Natural killer cell (primary cell): ENCODE measurements at regions not wholly inside any gene's neighbourhood (a gene's known extent, or its start where the extent isn't known, plus 50 kb on each side); places are given as distances from the start of the nearest gene placed in this dataset.

Experiments used
- ATAC-seq, 3 donors: fragments of 150-1000 bp in 2 of 3; fragments of 200-7000 bp in 1 of 3; cut with Tn5 transposase; 1 replicate in 1 of 3; 2 replicates in 2 of 3; pipeline ENCODE4 v1.10.0; 2021; ENCODE audit warnings: mild to moderate bottlenecking in 2 of 3, moderate library complexity in 2 of 3
- DNase-seq, 2 donors: peaks; one replicate each; pipeline versions ENCODE4 v3.0.0 to v3.0.0-alpha.2; 2013 to 2021; ENCODE audit warnings: mixed read lengths in 1 of 2
- H3K27ac ChIP-seq: one replicate; pipeline ENCODE4 v1.5.1; 2013; ENCODE audit warnings: mild to moderate bottlenecking, low read length
- H3K27me3 ChIP-seq: one replicate; pipeline ENCODE4 v1.6.1; 2013; ENCODE audit warnings: low read length; ENCODE audit not compliant: control insufficient read depth, insufficient read depth
- H3K36me3 ChIP-seq: one replicate; pipeline ENCODE4 v1.6.1; 2013; ENCODE audit warnings: low read length; ENCODE audit not compliant: control insufficient read depth, insufficient read depth
- H3K4me1 ChIP-seq: one replicate; pipeline ENCODE4 v1.6.1; 2013; ENCODE audit warnings: low read length; ENCODE audit not compliant: control insufficient read depth, insufficient read depth
- H3K4me3 ChIP-seq: one replicate; pipeline ENCODE4 v1.5.1; 2013; ENCODE audit warnings: low read length
- H3K9me3 ChIP-seq: one replicate; pipeline ENCODE4 v1.6.1; 2013; ENCODE audit warnings: low read length; ENCODE audit not compliant: control insufficient read depth, insufficient read depth
- H3K27ac Mint-ChIP-seq, 2 donors: one replicate each; pipeline ENCODE4 v1.8.0; 2022; ENCODE audit warnings: mild to moderate bottlenecking in 2 of 2, mixed read lengths in 2 of 2, moderate library complexity in 1 of 2
- H3K27me3 Mint-ChIP-seq, 2 donors: one replicate each; pipeline ENCODE4 v1.8.0; 2022; ENCODE audit warnings: low read depth in 2 of 2, mixed read lengths in 2 of 2
- H3K36me3 Mint-ChIP-seq: one replicate; pipeline ENCODE4 v1.8.0; 2022; ENCODE audit warnings: mixed read lengths
- H3K4me1 Mint-ChIP-seq, 2 donors: one replicate each; pipeline ENCODE4 v1.8.0; 2022; ENCODE audit warnings: mixed read lengths in 2 of 2
- H3K4me3 Mint-ChIP-seq: one replicate; pipeline ENCODE4 v1.8.0; 2022; ENCODE audit warnings: mild to moderate bottlenecking, moderate library complexity, mixed read lengths
- H3K9me3 Mint-ChIP-seq, 2 donors: one replicate each; pipeline ENCODE4 v1.8.0; 2022; ENCODE audit warnings: mixed read lengths in 2 of 2
- WGBS: methylation state at CpG from one replicate; pipeline ENCODE4 v1.1.7; 2013; ENCODE audit warnings: missing lambda C conversion rate; ENCODE audit not compliant: insufficient coverage; 5-methylcytosine and 5-hydroxymethylcytosine counted together
- intact Hi-C: fragments of 100-400 bp; cut with micrococcal nuclease; formaldehyde crosslinking; loops from one replicate; pipeline ENCODE4 v1.14.2; 2022
- TF ChIP-seq, protein P1 (sequence below): fragments of 200-600 bp; IDR thresholded peaks from one replicate; pipeline ENCODE4 v1.8.0; 2022; ENCODE audit warnings: antibody characterized with exemption

DNA sequence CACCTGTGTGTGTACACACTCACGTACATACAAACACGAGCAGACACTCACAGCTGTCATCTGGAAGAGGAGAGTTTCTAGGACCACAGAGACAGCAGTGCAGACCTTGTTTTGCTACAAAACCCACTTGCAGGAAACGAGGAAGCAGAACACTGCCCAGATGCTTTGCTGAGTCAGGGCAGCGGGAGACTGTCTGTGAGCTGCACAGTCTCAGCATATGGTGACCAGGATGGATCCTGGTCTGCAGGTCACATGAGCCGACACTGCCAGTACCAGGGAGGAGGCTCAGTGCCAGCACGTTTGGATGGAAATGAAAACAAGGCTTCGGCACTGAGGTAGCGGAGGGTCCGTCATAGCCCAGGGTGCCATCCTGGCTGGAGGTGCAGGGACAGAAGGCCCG is 117.6 kb upstream of the DPP6 start:
- no peaks in the 10 kb centered on the region for H3K36me3 ChIP-seq
- no peaks in the 10 kb centered on the region for H3K27me3 ChIP-seq
- Mint-ChIP-seq H3K9me3 (peaks cover 6 to 9% of the 10 kb centered on the region in 2 donors), H3K4me3 (no peak overlapping the region), H3K36me3 (no peaks in the 10 kb centered on the region), H3K27me3 (no peaks in the 10 kb centered on the region), H3K4me1 (no peaks in the 10 kb centered on the region), H3K27ac (no peak overlapping the region)
- intact Hi-C loops, result no loop called here
- DNase-seq, result no peak
- no peak overlapping the region for H3K27ac ChIP-seq
- ATAC-seq, result no peak
- H3K4me1 ChIP-seq, result no peaks in the 10 kb centered on the region
- H3K9me3 ChIP-seq, result no peaks in the 10 kb centered on the region
- TF ChIP-seq, protein P1, sequence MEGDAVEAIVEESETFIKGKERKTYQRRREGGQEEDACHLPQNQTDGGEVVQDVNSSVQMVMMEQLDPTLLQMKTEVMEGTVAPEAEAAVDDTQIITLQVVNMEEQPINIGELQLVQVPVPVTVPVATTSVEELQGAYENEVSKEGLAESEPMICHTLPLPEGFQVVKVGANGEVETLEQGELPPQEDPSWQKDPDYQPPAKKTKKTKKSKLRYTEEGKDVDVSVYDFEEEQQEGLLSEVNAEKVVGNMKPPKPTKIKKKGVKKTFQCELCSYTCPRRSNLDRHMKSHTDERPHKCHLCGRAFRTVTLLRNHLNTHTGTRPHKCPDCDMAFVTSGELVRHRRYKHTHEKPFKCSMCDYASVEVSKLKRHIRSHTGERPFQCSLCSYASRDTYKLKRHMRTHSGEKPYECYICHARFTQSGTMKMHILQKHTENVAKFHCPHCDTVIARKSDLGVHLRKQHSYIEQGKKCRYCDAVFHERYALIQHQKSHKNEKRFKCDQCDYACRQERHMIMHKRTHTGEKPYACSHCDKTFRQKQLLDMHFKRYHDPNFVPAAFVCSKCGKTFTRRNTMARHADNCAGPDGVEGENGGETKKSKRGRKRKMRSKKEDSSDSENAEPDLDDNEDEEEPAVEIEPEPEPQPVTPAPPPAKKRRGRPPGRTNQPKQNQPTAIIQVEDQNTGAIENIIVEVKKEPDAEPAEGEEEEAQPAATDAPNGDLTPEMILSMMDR, result no peak
- H3K4me3 ChIP-seq, result no peak overlapping the region
- WGBS, result 55% methylated on average over 10 of the region's 10 CpGs

DNA sequence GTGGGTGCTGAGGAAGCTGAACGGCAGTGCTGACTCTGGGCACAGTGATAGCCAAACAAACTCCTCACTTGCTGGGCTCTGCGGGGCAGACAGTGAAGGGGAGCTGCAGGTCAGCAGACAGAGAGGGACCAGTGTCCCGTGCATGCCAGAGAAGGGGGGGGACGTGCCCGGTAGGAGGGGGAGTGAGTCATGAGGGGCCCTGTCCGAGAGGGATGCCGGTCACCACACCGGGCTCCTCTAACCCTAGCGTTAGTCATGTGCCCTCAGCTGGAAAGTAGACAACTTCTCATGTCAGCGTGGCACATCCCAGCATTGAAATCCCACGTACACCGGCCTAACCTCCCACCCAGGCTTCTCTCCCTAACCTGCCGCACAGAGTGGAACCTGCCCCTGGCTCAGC is 117.1 kb upstream of the DPP6 start:
- H3K4me1 Mint-ChIP-seq, result no peaks in the 10 kb centered on the region
- Histone ChIP-seq H3K4me3 (no peak overlapping the region), H3K4me1 (no peaks in the 10 kb centered on the region), H3K27me3 (no peaks in the 10 kb centered on the region), H3K27ac (no peak overlapping the region), H3K9me3 (no peaks in the 10 kb centered on the region), H3K36me3 (no peaks in the 10 kb centered on the region)
- no peaks in the 10 kb centered on the region for H3K27me3 Mint-ChIP-seq
- H3K9me3 Mint-ChIP-seq, result peaks cover 6 to 9% of the 10 kb centered on the region in 2 donors
- 81% methylated on average over 13 of the region's 13 CpGs for WGBS
- H3K4me3 Mint-ChIP-seq, result no peak overlapping the region
- ATAC-seq (no peak), DNase-seq (no peak)
- no peak overlapping the region for H3K27ac Mint-ChIP-seq
- TF ChIP-seq, protein P1, result no peak
- intact Hi-C loops, result no loop called here
- no peaks in the 10 kb centered on the region for H3K36me3 Mint-ChIP-seq

DNA sequence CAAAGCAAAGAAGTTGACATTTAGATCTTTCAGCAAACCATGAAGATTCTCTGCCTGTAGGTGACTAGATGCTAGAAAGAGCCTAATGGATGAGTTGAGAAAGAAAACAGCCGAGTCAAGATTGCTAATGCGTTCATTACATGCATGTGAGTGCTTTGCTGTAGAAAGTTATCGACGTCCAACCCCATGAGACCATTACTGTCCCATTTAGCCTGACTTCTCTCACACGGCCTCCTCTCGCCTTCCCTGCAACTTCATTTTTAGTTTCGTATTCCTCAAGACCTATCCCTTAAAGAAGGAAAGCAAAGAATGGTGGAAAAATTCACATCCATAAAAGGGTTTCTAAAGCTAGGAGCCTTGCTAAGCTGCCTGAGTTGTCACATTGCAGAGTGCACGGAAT is 113.7 kb upstream of the DPP6 start:
- Histone ChIP-seq H3K9me3 (peaks cover 2% of the 10 kb centered on the region), H3K4me1 (no peaks in the 10 kb centered on the region), H3K27me3 (no peaks in the 10 kb centered on the region), H3K36me3 (no peaks in the 10 kb centered on the region), H3K4me3 (no peak overlapping the region), H3K27ac (no peak overlapping the region)
- H3K4me1 Mint-ChIP-seq, result no peaks in the 10 kb centered on the region
- no peaks in the 10 kb centered on the region for H3K36me3 Mint-ChIP-seq
- peaks cover 6 to 12% of the 10 kb centered on the region in 2 donors for H3K9me3 Mint-ChIP-seq
- intact Hi-C loops, result no loop called here
- no peaks in the 10 kb centered on the region for H3K27me3 Mint-ChIP-seq
- TF ChIP-seq, protein P1, result no peak
- H3K4me3 Mint-ChIP-seq, result no peak overlapping the region
- 89% methylated on average over 7 of the region's 8 CpGs for WGBS
- H3K27ac Mint-ChIP-seq, result no peak overlapping the region
- DNase-seq (no peak), ATAC-seq (no peak)

DNA sequence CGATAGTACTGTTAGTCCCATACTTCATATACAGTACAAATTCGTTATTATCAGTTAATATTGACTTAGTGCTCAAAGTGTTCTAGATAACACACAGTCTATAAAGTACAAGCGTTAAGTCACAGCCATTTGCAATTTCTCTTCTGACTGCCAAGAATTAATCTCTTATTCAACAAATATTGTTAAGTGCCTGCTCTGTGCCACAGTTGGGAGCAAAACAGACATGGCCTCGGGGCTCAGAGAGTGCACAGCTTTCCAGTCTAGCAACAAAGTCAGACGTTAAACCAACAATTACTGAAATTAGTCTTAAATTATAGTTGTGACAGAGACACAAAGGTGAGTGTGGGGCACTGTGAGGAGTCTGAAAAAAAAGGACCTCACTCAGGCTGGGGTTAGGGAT is 113.0 kb upstream of the DPP6 start:
- no peak overlapping the region for H3K27ac Mint-ChIP-seq
- Histone ChIP-seq H3K27ac (no peak overlapping the region), H3K4me3 (no peak overlapping the region), H3K36me3 (no peaks in the 10 kb centered on the region), H3K27me3 (no peaks in the 10 kb centered on the region), H3K9me3 (peaks cover 2% of the 10 kb centered on the region), H3K4me1 (no peaks in the 10 kb centered on the region)
- TF ChIP-seq, protein P1, result no peak
- peaks cover 8 to 14% of the 10 kb centered on the region in 2 donors for H3K9me3 Mint-ChIP-seq
- H3K27me3 Mint-ChIP-seq, result no peaks in the 10 kb centered on the region
- intact Hi-C loops, result no loop called here
- 73% methylated on average over 5 of the region's 5 CpGs for WGBS
- DNase-seq (no peak), ATAC-seq (no peak)
- no peaks in the 10 kb centered on the region for H3K4me1 Mint-ChIP-seq
- H3K4me3 Mint-ChIP-seq, result no peak overlapping the region
- no peaks in the 10 kb centered on the region for H3K36me3 Mint-ChIP-seq
